HEK293 (cell line): ENCODE measurements at regions not wholly inside any gene's neighbourhood (a gene's known extent, or its start where the extent isn't known, plus 50 kb on each side); places are given as distances from the start of the nearest gene placed in this dataset.

Experiments
- ZNF121 ChIP-seq: fragments of 450-650 bp; formaldehyde crosslinking; IDR thresholded peaks from 2 replicates; pipeline ENCODE4 v1.5.1; 2016; ENCODE audit warnings: missing biosample characterization, missing genetic modification characterization
- TF ChIP-seq, protein P1 (sequence below): fragments of 450-650 bp; formaldehyde crosslinking; IDR thresholded peaks from 2 replicates; pipeline ENCODE4 v1.5.1; 2016; ENCODE audit warnings: missing biosample characterization, missing genetic modification characterization

DNA sequence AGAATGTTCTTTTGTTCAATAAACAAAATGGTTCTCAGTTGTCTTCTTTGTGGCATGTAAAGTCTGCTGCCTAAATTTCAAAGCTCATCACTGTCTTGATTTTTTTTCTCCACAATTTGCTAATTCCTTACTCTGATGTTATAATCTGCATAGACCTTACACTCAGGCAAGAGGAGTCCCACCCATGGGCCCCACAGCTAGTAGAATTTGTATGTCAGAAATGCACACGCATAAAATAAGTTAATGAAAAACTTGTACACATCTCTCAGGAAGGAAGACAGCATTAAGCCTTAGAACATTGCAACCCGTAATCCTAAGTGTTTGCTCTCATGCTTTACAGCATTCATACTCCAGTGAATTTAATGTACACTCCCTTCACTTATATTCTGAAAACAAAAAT, 280.8 kb downstream of the ATXN7L3B start:
- no peak for TF ChIP-seq ZNF121 (tag by site-specific recombination)
- TF ChIP-seq, protein P1, sequence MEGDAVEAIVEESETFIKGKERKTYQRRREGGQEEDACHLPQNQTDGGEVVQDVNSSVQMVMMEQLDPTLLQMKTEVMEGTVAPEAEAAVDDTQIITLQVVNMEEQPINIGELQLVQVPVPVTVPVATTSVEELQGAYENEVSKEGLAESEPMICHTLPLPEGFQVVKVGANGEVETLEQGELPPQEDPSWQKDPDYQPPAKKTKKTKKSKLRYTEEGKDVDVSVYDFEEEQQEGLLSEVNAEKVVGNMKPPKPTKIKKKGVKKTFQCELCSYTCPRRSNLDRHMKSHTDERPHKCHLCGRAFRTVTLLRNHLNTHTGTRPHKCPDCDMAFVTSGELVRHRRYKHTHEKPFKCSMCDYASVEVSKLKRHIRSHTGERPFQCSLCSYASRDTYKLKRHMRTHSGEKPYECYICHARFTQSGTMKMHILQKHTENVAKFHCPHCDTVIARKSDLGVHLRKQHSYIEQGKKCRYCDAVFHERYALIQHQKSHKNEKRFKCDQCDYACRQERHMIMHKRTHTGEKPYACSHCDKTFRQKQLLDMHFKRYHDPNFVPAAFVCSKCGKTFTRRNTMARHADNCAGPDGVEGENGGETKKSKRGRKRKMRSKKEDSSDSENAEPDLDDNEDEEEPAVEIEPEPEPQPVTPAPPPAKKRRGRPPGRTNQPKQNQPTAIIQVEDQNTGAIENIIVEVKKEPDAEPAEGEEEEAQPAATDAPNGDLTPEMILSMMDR: no peak
